Thyroid gland (tissue), 4 donors: ENCODE measurements at regions not wholly inside any gene's neighbourhood (a gene's known extent, or its start where the extent isn't known, plus 50 kb on each side); places are given as distances from the start of the nearest gene placed in this dataset.
"Not testable (repeated sequence)": the region's sequence is repeated elsewhere in the genome, so short reads cannot be mapped to it uniquely, and the experiment has no call there.

Experiments
- CTCF ChIP-seq, 6 experiments: fragments of 200-600 bp in 3 of 6; fragments of 450-650 bp in 3 of 6; sonication (generic) in 3 of 6; IDR thresholded peaks; one replicate each; pipeline ENCODE4 v1.5.1; 2016 to 2019; ENCODE audit warnings: antibody characterized with exemption in 6 of 6, mild to moderate bottlenecking in 2 of 6, inconsistent platforms in 1 of 6, moderate library complexity in 1 of 6
- POLR2A ChIP-seq, 2 donors: fragments of 450-650 bp; IDR thresholded peaks; one replicate each; pipeline ENCODE4 v1.6.1; 2017; ENCODE audit warnings: antibody characterized with exemption in 2 of 2, mild to moderate bottlenecking in 2 of 2, moderate library complexity in 1 of 2

- not testable (repeated sequence) for TF ChIP-seq CTCF, POLR2A (IDR thresholded peaks at IDR 0.05)
Observed at GRCh38 chr2:87189214-87189613, 167.6 kb upstream of the PLGLB1 start.
